ENCODE measurements at regions not wholly inside any gene's neighbourhood (a gene's known extent, or its start where the extent isn't known, plus 50 kb on each side); places are given as distances from the start of the nearest gene placed in this dataset.

DNA sequence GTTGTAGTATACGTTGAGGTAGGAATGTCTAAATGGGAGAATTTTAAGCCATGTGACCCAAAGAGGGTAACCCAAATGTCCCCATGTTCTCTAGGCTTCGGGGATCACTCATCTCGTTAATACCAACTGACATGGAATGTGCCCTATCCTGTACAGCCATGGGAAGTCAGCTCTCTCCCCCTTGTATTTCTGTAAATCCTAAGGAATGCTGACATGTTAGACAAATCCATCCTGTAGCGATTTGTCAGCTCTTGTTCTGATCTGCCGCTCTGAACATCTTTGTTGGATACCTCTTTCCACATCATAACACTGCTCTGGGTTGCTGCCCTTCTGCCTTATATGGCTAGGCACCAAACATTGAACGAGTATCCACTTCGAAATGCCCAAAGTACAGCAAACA lies 350.6 kb downstream of the RND3 start:
- TF ChIP-seq, protein P1, sequence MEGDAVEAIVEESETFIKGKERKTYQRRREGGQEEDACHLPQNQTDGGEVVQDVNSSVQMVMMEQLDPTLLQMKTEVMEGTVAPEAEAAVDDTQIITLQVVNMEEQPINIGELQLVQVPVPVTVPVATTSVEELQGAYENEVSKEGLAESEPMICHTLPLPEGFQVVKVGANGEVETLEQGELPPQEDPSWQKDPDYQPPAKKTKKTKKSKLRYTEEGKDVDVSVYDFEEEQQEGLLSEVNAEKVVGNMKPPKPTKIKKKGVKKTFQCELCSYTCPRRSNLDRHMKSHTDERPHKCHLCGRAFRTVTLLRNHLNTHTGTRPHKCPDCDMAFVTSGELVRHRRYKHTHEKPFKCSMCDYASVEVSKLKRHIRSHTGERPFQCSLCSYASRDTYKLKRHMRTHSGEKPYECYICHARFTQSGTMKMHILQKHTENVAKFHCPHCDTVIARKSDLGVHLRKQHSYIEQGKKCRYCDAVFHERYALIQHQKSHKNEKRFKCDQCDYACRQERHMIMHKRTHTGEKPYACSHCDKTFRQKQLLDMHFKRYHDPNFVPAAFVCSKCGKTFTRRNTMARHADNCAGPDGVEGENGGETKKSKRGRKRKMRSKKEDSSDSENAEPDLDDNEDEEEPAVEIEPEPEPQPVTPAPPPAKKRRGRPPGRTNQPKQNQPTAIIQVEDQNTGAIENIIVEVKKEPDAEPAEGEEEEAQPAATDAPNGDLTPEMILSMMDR (IDR thresholded peaks at IDR 0.05): no peak
- TF ChIP-seq GABPA (IDR thresholded peaks at IDR 0.05; ENCODE audit: low read depth): no peak
- TF ChIP-seq, protein P2, sequence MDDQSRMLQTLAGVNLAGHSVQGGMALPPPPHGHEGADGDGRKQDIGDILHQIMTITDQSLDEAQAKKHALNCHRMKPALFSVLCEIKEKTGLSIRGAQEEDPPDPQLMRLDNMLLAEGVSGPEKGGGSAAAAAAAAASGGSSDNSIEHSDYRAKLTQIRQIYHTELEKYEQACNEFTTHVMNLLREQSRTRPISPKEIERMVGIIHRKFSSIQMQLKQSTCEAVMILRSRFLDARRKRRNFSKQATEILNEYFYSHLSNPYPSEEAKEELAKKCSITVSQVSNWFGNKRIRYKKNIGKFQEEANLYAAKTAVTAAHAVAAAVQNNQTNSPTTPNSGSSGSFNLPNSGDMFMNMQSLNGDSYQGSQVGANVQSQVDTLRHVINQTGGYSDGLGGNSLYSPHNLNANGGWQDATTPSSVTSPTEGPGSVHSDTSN (IDR thresholded peaks at IDR 0.05): no peak
- no peak for TF ChIP-seq EZH2phosphoT487 (IDR thresholded peaks at IDR 0.05; ENCODE audit: borderline replicate concordance, low read depth)
- TF ChIP-seq, protein P3, sequence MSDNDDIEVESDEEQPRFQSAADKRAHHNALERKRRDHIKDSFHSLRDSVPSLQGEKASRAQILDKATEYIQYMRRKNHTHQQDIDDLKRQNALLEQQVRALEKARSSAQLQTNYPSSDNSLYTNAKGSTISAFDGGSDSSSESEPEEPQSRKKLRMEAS (IDR thresholded peaks at IDR 0.05; ENCODE audit: low read depth): no peak
- TF ChIP-seq FOXM1 (IDR thresholded peaks at IDR 0.05; ENCODE audit: low read depth): no peak
- TF ChIP-seq EP300 (IDR thresholded peaks at IDR 0.05; ENCODE audit: borderline replicate concordance in 1 of 2, low read depth in 1 of 2, low read length in 1 of 2): no peak
- TF ChIP-seq TEAD4 (IDR thresholded peaks at IDR 0.05; ENCODE audit: borderline replicate concordance, insufficient read depth): no peak
